NB4 (cell line): ENCODE measurements at regions not wholly inside any gene's neighbourhood (a gene's known extent, or its start where the extent isn't known, plus 50 kb on each side); places are given as distances from the start of the nearest gene placed in this dataset.

Experiments used
- CTCF ChIP-seq: IDR thresholded peaks from one replicate; pipeline ENCODE4 v1.5.1; 2012; ENCODE audit warnings: low read depth, low read length
- MAX ChIP-seq: IDR thresholded peaks from 2 replicates; pipeline ENCODE4 v1.6.1; 2011; ENCODE audit warnings: low read depth, low read length

- TF ChIP-seq CTCF (no peak), MAX (no peak)
These were observed 1314.1 kb upstream of the C9orf72 start for GRCh38 chr9:28887188-28887884.
